GM23248 (cell line): ENCODE measurements at regions not wholly inside any gene's neighbourhood (a gene's known extent, or its start where the extent isn't known, plus 50 kb on each side); places are given as distances from the start of the nearest gene placed in this dataset.

ENCODE experiments used
- DNase-seq: peaks from one replicate; pipeline ENCODE4 v3.0.0-alpha.2; 2015
- H2AFZ ChIP-seq: fragments of 200-600 bp; sonication (generic); 2 replicates; pipeline ENCODE4 v1.6.1; 2016; ENCODE audit warnings: antibody characterized with exemption
- H3F3A ChIP-seq: fragments of 200-600 bp; sonication (generic); 2 replicates; pipeline ENCODE4 v1.6.1; 2016; ENCODE audit warnings: mild to moderate bottlenecking, antibody characterized with exemption, mixed run types; ENCODE audit not compliant: insufficient read depth
- H3K27ac ChIP-seq: fragments of 200-600 bp; sonication (generic); 2 replicates; pipeline ENCODE4 v1.5.1; 2016; ENCODE audit warnings: mild to moderate bottlenecking
- H3K27me3 ChIP-seq: fragments of 200-600 bp; sonication (generic); replicated peaks from 2 replicates; pipeline ENCODE4 v1.6.1; 2016; ENCODE audit warnings: mild to moderate bottlenecking; ENCODE audit not compliant: insufficient read depth
- H3K36me3 ChIP-seq: fragments of 200-600 bp; sonication (generic); 2 replicates; pipeline ENCODE4 v1.6.1; 2016; ENCODE audit warnings: low read depth, mild to moderate bottlenecking
- H3K4me1 ChIP-seq: fragments of 200-600 bp; sonication (generic); 2 replicates; pipeline ENCODE4 v1.6.1; 2016; ENCODE audit warnings: mild to moderate bottlenecking; ENCODE audit not compliant: insufficient read depth
- H3K4me2 ChIP-seq: fragments of 200-600 bp; sonication (generic); one replicate; pipeline ENCODE4 v1.6.1; 2016; ENCODE audit warnings: mild to moderate bottlenecking; ENCODE audit not compliant: unreplicated experiment
- H3K4me3 ChIP-seq: fragments of 200-600 bp; sonication (generic); 2 replicates; pipeline ENCODE4 v1.5.1; 2016; ENCODE audit warnings: mild to moderate bottlenecking
- H3K79me2 ChIP-seq: fragments of 200-600 bp; sonication (generic); 2 replicates; pipeline ENCODE4 v1.6.1; 2016; ENCODE audit warnings: mild to moderate bottlenecking; ENCODE audit not compliant: insufficient read depth
- H3K9ac ChIP-seq: fragments of 200-600 bp; sonication (generic); 2 replicates; pipeline ENCODE4 v1.6.1; 2016; ENCODE audit warnings: mild to moderate bottlenecking
- H3K9me2 ChIP-seq: fragments of 200-600 bp; sonication (generic); 2 replicates; pipeline ENCODE4 v1.6.1; 2016; ENCODE audit warnings: mixed run types, mild to moderate bottlenecking, moderate library complexity; ENCODE audit not compliant: insufficient read depth
- H3K9me3 ChIP-seq: fragments of 200-600 bp; sonication (generic); one replicate; pipeline ENCODE4 v1.6.1; 2017; ENCODE audit warnings: low read depth
- H4K20me1 ChIP-seq: fragments of 200-600 bp; sonication (generic); 2 replicates; pipeline ENCODE4 v1.6.0; 2016; ENCODE audit not compliant: insufficient read depth
- EZH2 ChIP-seq: fragments of 200-600 bp; sonication (generic); IDR thresholded peaks from 2 replicates; pipeline ENCODE4 v1.6.1; 2018; ENCODE audit warnings: antibody characterized with exemption, mild to moderate bottlenecking; ENCODE audit not compliant: insufficient read depth, poor library complexity, severe bottlenecking
- EZH2phosphoT487 ChIP-seq: fragments of 200-600 bp; sonication (generic); IDR thresholded peaks from 2 replicates; pipeline ENCODE4 v1.6.1; 2018; ENCODE audit warnings: antibody characterized with exemption, moderate library complexity, mild to moderate bottlenecking, low read depth; ENCODE audit not compliant: insufficient read depth
- WGBS, 2 experiments: methylation state at CpG; one replicate each; pipeline ENCODE4 v1.1.6; 2015 to 2017; ENCODE audit warnings: low lambda C conversion rate in 2 of 2, low coverage in 1 of 2; ENCODE audit errors: missing lambda C conversion rate in 2 of 2; 5-methylcytosine and 5-hydroxymethylcytosine counted together
- in situ Hi-C: fragments of 300-500 bp; cut with MboI; formaldehyde crosslinking; loops from 2 replicates; pipeline ENCODE4 v1.15.0; 2020

DNA sequence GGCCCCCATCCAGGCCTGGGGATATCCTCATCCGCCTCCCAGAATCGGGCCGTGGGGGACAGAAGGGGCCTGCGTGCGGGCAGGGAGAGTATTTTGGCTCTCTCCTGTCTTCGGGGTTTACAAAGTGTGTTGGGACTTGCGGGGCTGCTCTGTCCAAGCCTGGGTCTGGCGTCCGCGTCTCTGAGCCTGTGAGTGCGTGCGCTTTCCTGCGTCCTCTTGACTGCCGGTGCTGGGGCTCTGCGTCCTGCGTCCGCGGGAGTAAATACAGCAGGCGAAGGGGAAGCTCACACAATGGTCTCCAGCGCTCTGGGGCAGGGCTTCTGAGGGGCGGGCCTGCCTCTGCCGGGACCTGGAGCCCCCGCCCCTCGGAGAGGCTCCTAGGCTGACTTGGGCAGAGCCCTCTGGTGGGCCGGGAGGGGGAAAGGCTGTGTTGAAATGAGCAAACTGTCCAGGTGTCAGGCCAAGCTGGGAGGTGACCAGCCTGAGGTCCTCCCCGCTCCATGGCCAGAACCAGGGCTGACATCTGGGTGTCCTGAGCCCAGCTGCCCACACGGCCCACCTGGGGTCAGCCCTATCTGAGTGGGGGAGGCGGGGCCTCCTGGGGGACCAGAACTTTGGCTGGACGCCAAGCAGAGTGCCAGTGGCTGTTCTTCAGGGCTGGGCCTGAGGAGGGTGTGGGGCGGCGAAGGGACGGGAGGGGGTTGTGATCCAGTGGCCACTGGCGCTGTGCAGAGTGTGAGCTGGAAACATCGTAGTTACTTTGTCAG, 233.6 kb downstream of the SEC14L1 start:
- H3K9me3 ChIP-seq, result no peaks in the 10 kb centered on the region
- peak; percentile 86 for DNase-seq
- H3F3A ChIP-seq, result peaks cover 18% of the 10 kb centered on the region
- WGBS, 2 experiments, result 7 to 10% methylated on average over 28 to 34 of the region's 34 CpGs
- H3K4me3 ChIP-seq, result peak overlapping the region; percentile 75
- in situ Hi-C loops, result no loop called here
- H3K27ac ChIP-seq, result peak overlapping the region; percentile 81
- H3K36me3 ChIP-seq, result no peaks in the 10 kb centered on the region
- H4K20me1 ChIP-seq, result no peaks in the 10 kb centered on the region
- H3K9me2 ChIP-seq, result no peaks in the 10 kb centered on the region
- peak overlapping the region; percentile 83 for H3K4me2 ChIP-seq
- no peaks in the 10 kb centered on the region for H3K27me3 ChIP-seq
- peak overlapping the region; percentile 93 for H3K9ac ChIP-seq
- no peak for TF ChIP-seq EZH2phosphoT487
- TF ChIP-seq EZH2, result no peak
- H3K4me1 ChIP-seq, result peaks cover 35% of the 10 kb centered on the region
- no peak overlapping the region for H2AFZ ChIP-seq
- H3K79me2 ChIP-seq, result peaks cover 100% of the 10 kb centered on the region

- H3K4me1 ChIP-seq, result peaks cover 40% of the 10 kb centered on the region
Measured at GRCh38 chr17:77375108-77375916, 234.5 kb downstream of the SEC14L1 start.

GRCh38 chr17:77375917-77376651, 235.3 kb downstream of the SEC14L1 start:
- Histone ChIP-seq H3K36me3 (no peaks in the 10 kb centered on the region), H3K4me3 (peak overlapping the region; percentile 75), H3K27ac (peak overlapping the region; percentile 81), H3K9me3 (no peaks in the 10 kb centered on the region), H3K79me2 (peaks cover 99% of the 10 kb centered on the region), H4K20me1 (no peaks in the 10 kb centered on the region), H3K9me2 (no peaks in the 10 kb centered on the region), H3K4me2 (peak overlapping the region; percentile 83), H3K4me1 (peaks cover 34% of the 10 kb centered on the region), H3F3A (peaks cover 13% of the 10 kb centered on the region), H3K9ac (peak overlapping the region; percentile 93), H3K27me3 (no peaks in the 10 kb centered on the region), H2AFZ (no peak overlapping the region)
- TF ChIP-seq EZH2 (no peak), EZH2phosphoT487 (no peak)
- DNase-seq, result peak; percentile 81
- WGBS, 2 experiments, result 78 to 81% methylated on average over 16 to 20 of the region's 20 CpGs
- in situ Hi-C loops, result no loop called here

More at GRCh38 chr17:77375108-77375916, 234.5 kb downstream of the SEC14L1 start:
- 75% methylated on average over 19 of the region's 19 CpGs for WGBS, 2 experiments
- Histone ChIP-seq H3K27ac (peak overlapping the region; percentile 81), H3K9me3 (no peaks in the 10 kb centered on the region), H3K4me3 (peak overlapping the region; percentile 75), H3K36me3 (no peaks in the 10 kb centered on the region), H3K4me2 (peak overlapping the region; percentile 83), H3F3A (peaks cover 18% of the 10 kb centered on the region), H3K9ac (peak overlapping the region; percentile 93), H3K79me2 (peaks cover 99% of the 10 kb centered on the region), H4K20me1 (no peaks in the 10 kb centered on the region), H2AFZ (no peak overlapping the region), H3K27me3 (no peaks in the 10 kb centered on the region), H3K9me2 (no peaks in the 10 kb centered on the region)
- DNase-seq, result no peak
- in situ Hi-C loops, result no loop called here
- TF ChIP-seq EZH2phosphoT487 (no peak), EZH2 (no peak)
